Breast epithelium (tissue), 3 donors: ENCODE measurements at regions not wholly inside any gene's neighbourhood (a gene's known extent, or its start where the extent isn't known, plus 50 kb on each side); places are given as distances from the start of the nearest gene placed in this dataset.

Source experiments
- POLR2A ChIP-seq: fragments of 450-650 bp; IDR thresholded peaks from one replicate; pipeline ENCODE4 v1.6.1; 2016; ENCODE audit warnings: antibody characterized with exemption, mild to moderate bottlenecking, moderate library complexity
- TF ChIP-seq, protein P1 (sequence below), 3 donors: fragments of 450-650 bp; IDR thresholded peaks; one replicate each; pipeline ENCODE4 v1.5.1; 2016 to 2017; ENCODE audit warnings: antibody characterized with exemption in 3 of 3, mild to moderate bottlenecking in 3 of 3, moderate library complexity in 3 of 3

DNA sequence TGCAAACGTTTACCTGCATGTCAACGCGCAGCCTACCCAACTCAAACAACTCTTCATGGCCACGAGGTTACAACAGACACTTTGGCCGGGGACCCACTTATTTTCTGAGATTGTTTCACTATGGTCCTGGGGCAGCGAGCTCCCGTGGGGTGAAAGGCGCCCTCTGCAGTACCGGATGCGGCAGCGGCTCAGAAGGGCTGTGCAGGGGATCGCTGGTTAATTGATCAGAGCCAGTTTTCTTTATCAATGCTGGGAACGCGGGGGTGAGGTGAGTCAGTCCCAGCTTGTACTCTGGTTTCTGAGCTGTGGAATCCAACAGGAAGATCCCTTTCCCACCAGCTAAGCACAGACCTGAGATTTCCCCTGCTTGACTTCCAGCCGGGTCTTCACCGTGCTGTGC is 366.5 kb upstream of the KLF6 start:
- TF ChIP-seq, protein P1, sequence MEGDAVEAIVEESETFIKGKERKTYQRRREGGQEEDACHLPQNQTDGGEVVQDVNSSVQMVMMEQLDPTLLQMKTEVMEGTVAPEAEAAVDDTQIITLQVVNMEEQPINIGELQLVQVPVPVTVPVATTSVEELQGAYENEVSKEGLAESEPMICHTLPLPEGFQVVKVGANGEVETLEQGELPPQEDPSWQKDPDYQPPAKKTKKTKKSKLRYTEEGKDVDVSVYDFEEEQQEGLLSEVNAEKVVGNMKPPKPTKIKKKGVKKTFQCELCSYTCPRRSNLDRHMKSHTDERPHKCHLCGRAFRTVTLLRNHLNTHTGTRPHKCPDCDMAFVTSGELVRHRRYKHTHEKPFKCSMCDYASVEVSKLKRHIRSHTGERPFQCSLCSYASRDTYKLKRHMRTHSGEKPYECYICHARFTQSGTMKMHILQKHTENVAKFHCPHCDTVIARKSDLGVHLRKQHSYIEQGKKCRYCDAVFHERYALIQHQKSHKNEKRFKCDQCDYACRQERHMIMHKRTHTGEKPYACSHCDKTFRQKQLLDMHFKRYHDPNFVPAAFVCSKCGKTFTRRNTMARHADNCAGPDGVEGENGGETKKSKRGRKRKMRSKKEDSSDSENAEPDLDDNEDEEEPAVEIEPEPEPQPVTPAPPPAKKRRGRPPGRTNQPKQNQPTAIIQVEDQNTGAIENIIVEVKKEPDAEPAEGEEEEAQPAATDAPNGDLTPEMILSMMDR (IDR thresholded peaks at IDR 0.05), result no peak
- no peak for TF ChIP-seq POLR2A
